ENCODE measurements at regions not wholly inside any gene's neighbourhood (a gene's known extent, or its start where the extent isn't known, plus 50 kb on each side); places are given as distances from the start of the nearest gene placed in this dataset.
A peak's percentile ranks its signal among the peaks of the same experiment; 100 is the strongest.
"Not testable (repeated sequence)": the region's sequence is repeated elsewhere in the genome, so short reads cannot be mapped to it uniquely, and the experiment has no call there.

DNA sequence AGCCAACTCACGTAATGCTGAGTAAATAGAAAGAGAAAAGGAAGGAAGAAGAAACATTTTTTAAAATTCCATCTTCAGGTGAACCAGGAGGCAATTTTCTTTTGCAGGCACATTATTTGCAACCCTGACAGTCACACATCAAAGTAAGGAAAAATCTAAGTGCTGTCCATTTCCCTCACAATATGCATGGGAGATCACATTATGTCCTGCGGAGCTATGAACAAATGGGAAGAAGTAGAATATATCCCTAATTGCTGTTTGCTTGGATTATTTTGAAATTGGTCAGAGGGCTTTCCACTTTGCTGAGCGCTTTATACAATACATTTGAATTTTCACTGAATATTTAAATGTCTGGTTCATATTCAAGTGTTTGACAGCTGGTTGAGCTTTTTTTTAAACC lies 133.8 kb upstream of the API5 start:
- Histone ChIP-seq H3K4me3 (ENCODE audit: low read depth, low read length) (no peak overlapping the region), H3K27ac (no peak overlapping the region), H3K36me3 (no peaks in the 10 kb centered on the region), H3K9me3 (ENCODE audit: severe bottlenecking) (no peaks in the 10 kb centered on the region), H3K27me3 (ENCODE audit: insufficient read depth, low read depth, severe bottlenecking) (peaks cover 46% of the 10 kb centered on the region)
- DNase-seq: no peak
- TF ChIP-seq, protein P1, sequence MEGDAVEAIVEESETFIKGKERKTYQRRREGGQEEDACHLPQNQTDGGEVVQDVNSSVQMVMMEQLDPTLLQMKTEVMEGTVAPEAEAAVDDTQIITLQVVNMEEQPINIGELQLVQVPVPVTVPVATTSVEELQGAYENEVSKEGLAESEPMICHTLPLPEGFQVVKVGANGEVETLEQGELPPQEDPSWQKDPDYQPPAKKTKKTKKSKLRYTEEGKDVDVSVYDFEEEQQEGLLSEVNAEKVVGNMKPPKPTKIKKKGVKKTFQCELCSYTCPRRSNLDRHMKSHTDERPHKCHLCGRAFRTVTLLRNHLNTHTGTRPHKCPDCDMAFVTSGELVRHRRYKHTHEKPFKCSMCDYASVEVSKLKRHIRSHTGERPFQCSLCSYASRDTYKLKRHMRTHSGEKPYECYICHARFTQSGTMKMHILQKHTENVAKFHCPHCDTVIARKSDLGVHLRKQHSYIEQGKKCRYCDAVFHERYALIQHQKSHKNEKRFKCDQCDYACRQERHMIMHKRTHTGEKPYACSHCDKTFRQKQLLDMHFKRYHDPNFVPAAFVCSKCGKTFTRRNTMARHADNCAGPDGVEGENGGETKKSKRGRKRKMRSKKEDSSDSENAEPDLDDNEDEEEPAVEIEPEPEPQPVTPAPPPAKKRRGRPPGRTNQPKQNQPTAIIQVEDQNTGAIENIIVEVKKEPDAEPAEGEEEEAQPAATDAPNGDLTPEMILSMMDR (IDR thresholded peaks at IDR 0.05; ENCODE audit: low read depth, low read length): no peak

DNA sequence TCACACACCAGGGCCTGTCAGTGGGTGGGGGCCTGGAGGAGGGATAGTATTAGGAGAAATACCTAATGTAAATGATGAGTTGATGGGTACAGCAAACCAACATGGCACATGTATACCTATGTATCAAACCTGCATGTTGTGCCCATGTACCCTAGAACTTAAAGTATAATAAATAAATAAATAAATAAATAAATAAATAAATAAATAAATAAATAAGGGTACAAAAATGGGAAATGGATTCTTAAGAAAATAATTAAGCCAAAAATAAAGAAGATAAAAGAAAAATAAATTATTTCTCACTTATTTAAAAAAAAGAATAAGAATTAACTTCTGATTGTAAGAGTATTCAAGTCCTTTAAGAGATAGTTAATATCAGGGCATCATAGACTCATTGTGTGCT lies 117.3 kb upstream of the API5 start:
- peaks cover 21% of the 10 kb centered on the region for H3K27me3 ChIP-seq (ENCODE audit: insufficient read depth, low read depth, severe bottlenecking)
- H3K36me3 ChIP-seq; H3K4me3 ChIP-seq (ENCODE audit: low read depth, low read length); H3K27ac ChIP-seq; H3K9me3 ChIP-seq (ENCODE audit: severe bottlenecking); DNase-seq: not testable (repeated sequence)

DNA sequence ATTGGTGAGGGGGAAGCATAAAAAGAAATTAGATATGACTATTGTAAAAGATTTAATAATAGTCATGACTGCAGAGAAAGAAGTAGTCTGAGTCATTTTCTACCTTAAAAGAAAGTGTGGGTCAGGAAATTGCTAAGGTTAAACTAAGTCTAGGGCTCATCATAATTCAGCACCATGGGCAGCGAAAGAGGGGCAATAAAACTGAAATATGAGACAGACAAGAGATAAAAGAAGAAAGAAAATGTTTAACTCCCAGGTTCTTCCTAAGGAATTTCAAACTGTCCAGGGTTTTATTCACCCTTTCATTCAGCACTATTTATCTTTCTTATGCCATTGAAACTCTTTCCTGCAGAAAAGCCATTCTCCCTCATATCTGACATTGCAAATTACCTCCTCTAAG lies 114.4 kb upstream of the API5 start:
- peaks cover 3% of the 10 kb centered on the region for H3K9me3 ChIP-seq (ENCODE audit: severe bottlenecking)
- H3K27me3 ChIP-seq (ENCODE audit: insufficient read depth, low read depth, severe bottlenecking): peaks cover 21% of the 10 kb centered on the region
- H3K27ac ChIP-seq: no peak overlapping the region
- TF ChIP-seq, protein P1 (IDR thresholded peaks at IDR 0.05; ENCODE audit: low read depth, low read length): no peak
- no peaks in the 10 kb centered on the region for H3K36me3 ChIP-seq
- no peak overlapping the region for H3K4me3 ChIP-seq (ENCODE audit: low read depth, low read length)
- DNase-seq: no peak

DNA sequence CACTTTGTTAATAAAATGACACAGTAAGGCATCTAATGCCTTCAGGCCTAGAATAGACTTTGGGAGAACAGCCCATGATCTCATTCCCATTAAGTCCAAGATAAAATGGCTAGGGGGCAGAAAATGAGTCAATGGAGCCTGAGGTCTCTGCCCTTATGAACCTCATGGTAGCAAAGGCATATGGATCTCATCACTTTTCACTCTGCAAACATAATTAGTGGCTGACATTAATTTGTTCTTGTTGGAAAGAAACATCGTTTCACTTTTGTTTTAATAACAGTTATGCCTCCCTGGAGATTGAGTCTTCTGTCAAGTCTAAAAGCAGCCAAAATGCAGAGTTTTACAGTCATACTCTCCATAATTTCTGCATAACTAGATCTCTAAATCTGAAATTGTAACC lies 111.8 kb upstream of the API5 start:
- H3K27me3 ChIP-seq (ENCODE audit: insufficient read depth, low read depth, severe bottlenecking): peaks cover 21% of the 10 kb centered on the region

DNA sequence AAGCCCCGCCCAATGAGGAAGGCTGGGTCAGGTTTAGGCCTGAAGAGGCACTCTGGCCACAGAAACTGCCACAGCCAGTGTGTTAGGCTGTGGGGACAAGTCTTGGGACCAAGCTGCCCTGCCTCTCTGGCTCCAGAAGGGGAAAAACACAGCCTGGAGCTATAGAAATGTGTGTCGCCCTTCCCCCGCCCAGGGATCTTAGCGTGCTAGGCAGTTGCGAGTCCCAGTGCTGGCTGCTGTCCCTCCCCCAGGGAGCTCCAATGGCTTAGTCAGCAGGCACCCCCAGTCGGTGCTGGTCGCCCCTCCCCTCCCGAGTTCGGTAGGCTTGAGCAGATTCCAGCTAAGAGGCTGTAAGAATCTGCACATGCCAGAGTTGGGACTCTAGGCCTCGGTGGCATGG lies 99.5 kb upstream of the API5 start:
- Histone ChIP-seq H3K9me3 (ENCODE audit: severe bottlenecking) (no peaks in the 10 kb centered on the region), H3K27me3 (ENCODE audit: insufficient read depth, low read depth, severe bottlenecking) (peaks cover 26% of the 10 kb centered on the region), H3K27ac (no peak overlapping the region), H3K36me3 (no peaks in the 10 kb centered on the region), H3K4me3 (ENCODE audit: low read depth, low read length) (no peak overlapping the region)
- TF ChIP-seq, protein P1 (IDR thresholded peaks at IDR 0.05; ENCODE audit: low read depth, low read length): no peak
- DNase-seq: peak; percentile 7

More for the DNA sequence above, 111.8 kb upstream of the API5 start:
- peaks cover 3% of the 10 kb centered on the region for H3K9me3 ChIP-seq (ENCODE audit: severe bottlenecking)
- no peak for DNase-seq
- no peak overlapping the region for H3K27ac ChIP-seq
- no peak overlapping the region for H3K4me3 ChIP-seq (ENCODE audit: low read depth, low read length)
- H3K36me3 ChIP-seq: no peaks in the 10 kb centered on the region
- TF ChIP-seq, protein P1 (IDR thresholded peaks at IDR 0.05; ENCODE audit: low read depth, low read length): no peak

DNA sequence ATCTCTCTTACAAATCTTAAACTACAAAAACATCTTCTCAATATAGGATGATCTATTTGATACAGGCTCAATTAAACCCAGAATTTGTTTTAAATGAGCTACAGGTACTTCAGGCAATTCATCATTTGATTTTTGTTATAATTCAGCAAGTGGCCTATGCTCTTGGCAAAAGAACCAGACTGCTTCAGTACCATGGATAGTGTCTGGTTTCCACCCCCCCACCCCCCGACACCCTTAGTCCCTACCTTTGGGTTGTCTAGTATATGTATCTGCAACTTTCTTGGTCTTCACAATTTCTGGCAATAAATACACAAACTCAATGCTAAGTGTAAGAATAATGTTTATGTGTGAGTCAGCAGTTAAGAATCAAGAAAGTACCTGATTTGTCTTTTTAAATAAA lies 97.3 kb upstream of the API5 start:
- peaks cover 20% of the 10 kb centered on the region for H3K27me3 ChIP-seq (ENCODE audit: insufficient read depth, low read depth, severe bottlenecking)
- no peaks in the 10 kb centered on the region for H3K9me3 ChIP-seq (ENCODE audit: severe bottlenecking)
- DNase-seq: no peak
- H3K36me3 ChIP-seq: no peaks in the 10 kb centered on the region
- no peak overlapping the region for H3K27ac ChIP-seq
- no peak overlapping the region for H3K4me3 ChIP-seq (ENCODE audit: low read depth, low read length)
- TF ChIP-seq, protein P1 (IDR thresholded peaks at IDR 0.05; ENCODE audit: low read depth, low read length): no peak
